Right atrium auricular region (tissue), 2 donors: ENCODE measurements at regions not wholly inside any gene's neighbourhood (a gene's known extent, or its start where the extent isn't known, plus 50 kb on each side); places are given as distances from the start of the nearest gene placed in this dataset.

Experiments used
- DNase-seq: peaks from one replicate; pipeline ENCODE4 v3.0.0-alpha.2; 2019; ENCODE audit warnings: low spot score
- H3K27ac ChIP-seq, 2 donors: fragments of 200-600 bp; sonication (generic); 1 replicate in 1 of 2; 2 replicates in 1 of 2; pipeline ENCODE4 v1.5.1; 2016 to 2019
- H3K27me3 ChIP-seq, 2 donors: fragments of 200-600 bp; sonication (generic); one replicate each; pipeline versions ENCODE4 v1.5.1 to v1.6.0; 2017 to 2019
- H3K36me3 ChIP-seq: fragments of 200-600 bp; sonication (generic); one replicate; pipeline ENCODE4 v1.5.1; 2016
- H3K4me1 ChIP-seq, 2 donors: fragments of 200-600 bp; sonication (generic); one replicate each; pipeline versions ENCODE4 v1.5.1 to v1.6.0; 2017 to 2019
- H3K4me3 ChIP-seq, 2 donors: fragments of 200-600 bp; sonication (generic); 1 replicate in 1 of 2; 2 replicates in 1 of 2; pipeline ENCODE4 v1.5.1; 2017 to 2019; ENCODE audit warnings: mild to moderate bottlenecking in 1 of 2, moderate library complexity in 1 of 2
- H3K9me3 ChIP-seq, 2 donors: fragments of 200-600 bp; sonication (generic); one replicate each; pipeline ENCODE4 v1.5.1; 2019
- TF ChIP-seq, protein P1 (sequence below), 2 donors: fragments of 200-600 bp; sonication (generic); IDR thresholded peaks; one replicate each; pipeline ENCODE4 v1.5.1; 2019; ENCODE audit warnings: antibody characterized with exemption in 2 of 2

- Histone ChIP-seq H3K9me3 (no peaks in the 10 kb centered on the region), H3K4me3 (no peak overlapping the region), H3K4me1 (no peaks in the 10 kb centered on the region), H3K36me3 (no peaks in the 10 kb centered on the region), H3K27ac (no peak overlapping the region), H3K27me3 (no peaks in the 10 kb centered on the region)
- TF ChIP-seq, protein P1, sequence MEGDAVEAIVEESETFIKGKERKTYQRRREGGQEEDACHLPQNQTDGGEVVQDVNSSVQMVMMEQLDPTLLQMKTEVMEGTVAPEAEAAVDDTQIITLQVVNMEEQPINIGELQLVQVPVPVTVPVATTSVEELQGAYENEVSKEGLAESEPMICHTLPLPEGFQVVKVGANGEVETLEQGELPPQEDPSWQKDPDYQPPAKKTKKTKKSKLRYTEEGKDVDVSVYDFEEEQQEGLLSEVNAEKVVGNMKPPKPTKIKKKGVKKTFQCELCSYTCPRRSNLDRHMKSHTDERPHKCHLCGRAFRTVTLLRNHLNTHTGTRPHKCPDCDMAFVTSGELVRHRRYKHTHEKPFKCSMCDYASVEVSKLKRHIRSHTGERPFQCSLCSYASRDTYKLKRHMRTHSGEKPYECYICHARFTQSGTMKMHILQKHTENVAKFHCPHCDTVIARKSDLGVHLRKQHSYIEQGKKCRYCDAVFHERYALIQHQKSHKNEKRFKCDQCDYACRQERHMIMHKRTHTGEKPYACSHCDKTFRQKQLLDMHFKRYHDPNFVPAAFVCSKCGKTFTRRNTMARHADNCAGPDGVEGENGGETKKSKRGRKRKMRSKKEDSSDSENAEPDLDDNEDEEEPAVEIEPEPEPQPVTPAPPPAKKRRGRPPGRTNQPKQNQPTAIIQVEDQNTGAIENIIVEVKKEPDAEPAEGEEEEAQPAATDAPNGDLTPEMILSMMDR (IDR thresholded peaks at IDR 0.05): no peak
- no peak for DNase-seq
Measured at GRCh38 chr18:30766053-30766452, 276.5 kb downstream of the DSC3 start.

DNA sequence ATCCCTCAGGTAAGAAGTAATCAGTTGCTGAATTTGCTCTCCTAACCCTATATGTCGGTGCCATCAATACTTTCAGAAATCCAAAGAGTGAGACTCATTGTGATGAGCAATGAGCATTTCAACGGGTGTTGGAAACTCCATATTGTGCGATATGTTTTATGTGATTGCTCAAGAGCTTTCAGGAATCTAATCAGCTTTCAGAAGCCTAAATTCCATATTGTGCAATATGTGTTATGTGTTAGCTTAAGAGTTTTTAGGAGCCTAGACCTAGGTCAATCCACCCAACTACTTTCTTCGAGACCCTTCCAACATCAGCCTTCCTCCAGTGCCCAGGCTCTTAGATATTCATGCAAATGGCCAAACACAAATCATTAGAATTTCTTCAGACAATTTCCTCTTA is 277.3 kb downstream of the DSC3 start:
- Histone ChIP-seq H3K4me3 (no peak overlapping the region), H3K36me3 (no peaks in the 10 kb centered on the region), H3K27ac (no peak overlapping the region), H3K4me1 (no peaks in the 10 kb centered on the region), H3K27me3 (no peaks in the 10 kb centered on the region), H3K9me3 (no peaks in the 10 kb centered on the region)
- DNase-seq: no peak
- TF ChIP-seq, protein P1 (IDR thresholded peaks at IDR 0.05): no peak

GRCh38 chr18:30763902-30764350 is 278.6 kb downstream of the DSC3 start:
- TF ChIP-seq, protein P1 (IDR thresholded peaks at IDR 0.05): no peak
- DNase-seq: no peak
- no peak overlapping the region for H3K4me3 ChIP-seq
- no peak overlapping the region for H3K27ac ChIP-seq
- no peaks in the 10 kb centered on the region for H3K27me3 ChIP-seq
- no peaks in the 10 kb centered on the region for H3K36me3 ChIP-seq
- H3K4me1 ChIP-seq: no peaks in the 10 kb centered on the region
- H3K9me3 ChIP-seq: no peaks in the 10 kb centered on the region

DNA sequence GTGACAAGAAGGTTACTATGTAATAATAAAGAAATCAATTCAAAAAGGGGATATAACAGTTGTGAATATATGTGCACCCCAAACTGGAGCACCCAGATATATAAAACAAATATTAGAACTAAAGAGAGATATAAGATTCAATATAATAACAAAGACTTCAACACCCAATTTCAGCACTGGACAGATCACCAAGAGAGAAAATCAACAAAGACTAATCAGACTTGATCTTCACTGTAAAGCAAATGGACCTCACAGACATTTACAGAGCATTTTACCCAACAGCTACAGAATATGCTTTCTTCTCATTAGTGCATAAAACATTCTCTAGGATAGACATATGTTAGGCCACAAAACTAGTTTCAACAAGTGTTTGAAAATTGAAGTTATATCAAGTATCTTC is 287.7 kb downstream of the DSC3 start:
- H3K27ac ChIP-seq: no peak overlapping the region
- TF ChIP-seq, protein P1 (IDR thresholded peaks at IDR 0.05): no peak
- H3K4me3 ChIP-seq: no peak overlapping the region
- no peaks in the 10 kb centered on the region for H3K4me1 ChIP-seq
- no peaks in the 10 kb centered on the region for H3K9me3 ChIP-seq
- DNase-seq: no peak
- no peaks in the 10 kb centered on the region for H3K27me3 ChIP-seq
- H3K36me3 ChIP-seq: no peaks in the 10 kb centered on the region

- Histone ChIP-seq H3K9me3 (no peaks in the 10 kb centered on the region), H3K27me3 (no peaks in the 10 kb centered on the region), H3K27ac (no peak overlapping the region), H3K36me3 (no peaks in the 10 kb centered on the region), H3K4me1 (no peaks in the 10 kb centered on the region), H3K4me3 (no peak overlapping the region)
- TF ChIP-seq, protein P1 (IDR thresholded peaks at IDR 0.05): no peak
- no peak for DNase-seq
Measured at GRCh38 chr18:30748541-30748940, 294.0 kb downstream of the DSC3 start.

- no peaks in the 10 kb centered on the region for H3K27me3 ChIP-seq
- H3K36me3 ChIP-seq: no peaks in the 10 kb centered on the region
- no peak overlapping the region for H3K4me3 ChIP-seq
- no peak for DNase-seq
- no peak overlapping the region for H3K27ac ChIP-seq
- no peaks in the 10 kb centered on the region for H3K4me1 ChIP-seq
- H3K9me3 ChIP-seq: no peaks in the 10 kb centered on the region
- TF ChIP-seq, protein P1 (IDR thresholded peaks at IDR 0.05): no peak
Measured at GRCh38 chr18:30746224-30746623, 296.3 kb downstream of the DSC3 start.
